GM12878 (cell line): ENCODE measurements at regions not wholly inside any gene's neighbourhood (a gene's known extent, or its start where the extent isn't known, plus 50 kb on each side); places are given as distances from the start of the nearest gene placed in this dataset.

Experiments
- ATAC-seq: fragments of 200-7000 bp; cut with Tn5 transposase; 3 replicates; pipeline ENCODE4 v1.9.1; 2020; ENCODE audit warnings: mild to moderate bottlenecking, moderate library complexity
- BruUV-seq: library from RNA; stranded (reverse); fragments of 400-500 nt; replicated peaks from 2 replicates; lab custom pipeline; 2021; lab: Mats Ljungman, UMichigan
- CTCF ChIA-PET: fragments of 300-600 bp; sonication (Branson Sonifier 250); formaldehyde crosslinking; extraction: SDS; loops from one replicate; lab custom pipeline; 2021; ENCODE audit warnings: inconsistent platforms; lab: Yijun Ruan, JAX
- POLR2A ChIA-PET: fragments of 350-600 bp; formaldehyde crosslinking; extraction: SDS; loops from one replicate; lab custom pipeline; 2021; ENCODE audit warnings: inconsistent platforms; lab: Charles Lee
- RAD21 ChIA-PET: fragments of 300-600 bp; sonication (Branson Sonifier 250); formaldehyde crosslinking; loops from one replicate; lab custom pipeline; 2023; ENCODE audit warnings: antibody characterized with exemption; ENCODE audit not compliant: unreplicated experiment; lab: Charles Lee
- SMC1A ChIA-PET: fragments of 300-600 bp; sonication (Branson Sonifier 250); formaldehyde crosslinking; loops from one replicate; lab custom pipeline; 2023; ENCODE audit not compliant: unreplicated experiment, uncharacterized antibody; lab: Charles Lee
- DNase-seq: peaks from one replicate; pipeline ENCODE4 v3.0.0-alpha.2; 2011; ENCODE audit warnings: low read depth, low spot score
- FAIRE-seq: peaks from 3 replicates; lab custom pipeline; 2011; peaks lifted over from hg19 to GRCh38; lab: Jason Lieb, UNC
- H2AFZ ChIP-seq: 2 replicates; pipeline ENCODE4 v1.6.0; 2011; ENCODE audit warnings: low read depth, low read length, control low read depth; ENCODE audit not compliant: control insufficient read depth
- H3K27ac ChIP-seq: 2 replicates; pipeline ENCODE4 v1.5.1; 2011; ENCODE audit warnings: control low read depth; ENCODE audit not compliant: control insufficient read depth, insufficient read depth
- H3K27me3 ChIP-seq, 2 experiments: replicated peaks in 1 of 2; 2 replicates each; pipeline versions ENCODE4 v1.6.0 to v1.6.1; 2011; ENCODE audit warnings: low read length in 1 of 2; ENCODE audit not compliant: control insufficient read depth in 2 of 2, insufficient read depth in 2 of 2
- H3K36me3 ChIP-seq, 2 experiments: 2 replicates each; pipeline ENCODE4 v1.5.1; 2011; ENCODE audit warnings: low read length in 1 of 2; ENCODE audit not compliant: control insufficient read depth in 2 of 2, insufficient read depth in 2 of 2
- H3K4me1 ChIP-seq: 2 replicates; pipeline ENCODE4 v1.6.1; 2011; ENCODE audit warnings: mild to moderate bottlenecking, low read length, moderate library complexity, mixed read lengths; ENCODE audit not compliant: control insufficient read depth, insufficient read depth
- H3K4me2 ChIP-seq: 2 replicates; pipeline ENCODE4 v1.6.0; 2011; ENCODE audit warnings: control low read depth; ENCODE audit not compliant: control insufficient read depth, insufficient read depth
- H3K4me3 ChIP-seq: fragments of 200-600 bp; sonication (generic); 2 replicates; pipeline ENCODE4 v1.5.1; 2016
- H3K79me2 ChIP-seq: 2 replicates; pipeline ENCODE4 v1.6.0; 2011; ENCODE audit warnings: low read length; ENCODE audit not compliant: control insufficient read depth, insufficient read depth
- H3K9ac ChIP-seq: 2 replicates; pipeline ENCODE4 v1.8.0; 2011; ENCODE audit warnings: low read length, control low read depth, mixed read lengths; ENCODE audit not compliant: control insufficient read depth, insufficient read depth
- H3K9me3 ChIP-seq: replicated peaks from 3 replicates; pipeline ENCODE4 v1.5.1; 2011; ENCODE audit warnings: mild to moderate bottlenecking, low read length; ENCODE audit not compliant: control insufficient read depth, insufficient read depth
- H4K20me1 ChIP-seq: 2 replicates; pipeline ENCODE4 v1.6.0; 2011; ENCODE audit not compliant: control insufficient read depth, insufficient read depth
- CREM ChIP-seq: IDR thresholded peaks from 2 replicates; pipeline ENCODE4 v1.6.1; 2014; ENCODE audit warnings: antibody characterized with exemption, low read depth
- DPF2 ChIP-seq: fragments of 450-650 bp; IDR thresholded peaks from 2 replicates; pipeline ENCODE4 v1.6.1; 2017; ENCODE audit warnings: mild to moderate bottlenecking
- EZH2 ChIP-seq: IDR thresholded peaks from 2 replicates; pipeline ENCODE4 v1.6.1; 2012; ENCODE audit warnings: low read depth, mild to moderate bottlenecking, control low read depth, inconsistent platforms, low read length, borderline replicate concordance; ENCODE audit not compliant: control insufficient read depth
- IKZF2 ChIP-seq, 2 experiments: fragments of 450-650 bp; IDR thresholded peaks; 2 replicates each; pipeline ENCODE4 v1.6.1; 2017; ENCODE audit warnings: mild to moderate bottlenecking in 2 of 2, moderate library complexity in 2 of 2
- NRF1 ChIP-seq: conservative IDR thresholded peaks from 2 replicates; pipeline ENCODE4 v1.6.1; 2011; ENCODE audit warnings: mild to moderate bottlenecking, low read depth, low read length, improper control_type of control experiment
- POLR2AphosphoS5 ChIP-seq: IDR thresholded peaks from 2 replicates; pipeline ENCODE4 v1.6.1; 2011; ENCODE audit warnings: mild to moderate bottlenecking, low read length, inconsistent platforms
- RB1 ChIP-seq: fragments of 450-650 bp; formaldehyde crosslinking; IDR thresholded peaks from 2 replicates; pipeline ENCODE4 v1.6.1; 2017; ENCODE audit warnings: mild to moderate bottlenecking, borderline replicate concordance
- STAT3 ChIP-seq: IDR thresholded peaks from 2 replicates; pipeline ENCODE4 v1.6.1; 2011; ENCODE audit warnings: low read depth, low read length, improper control_type of control experiment
- SUPT20H ChIP-seq: IDR thresholded peaks from 2 replicates; pipeline ENCODE4 v1.6.1; 2011; ENCODE audit warnings: low read depth, mild to moderate bottlenecking, low read length, moderate library complexity, borderline replicate concordance; ENCODE audit not compliant: control insufficient read depth
- TAF1 ChIP-seq: IDR thresholded peaks from 2 replicates; pipeline ENCODE4 v1.6.1; 2011; ENCODE audit warnings: mild to moderate bottlenecking, low read depth, low read length, borderline replicate concordance
- WGBS: methylation state at CpG from one replicate; pipeline ENCODE4 v1.1.6; 2016; ENCODE audit warnings: low lambda C conversion rate; ENCODE audit not compliant: insufficient replicate concordance, insufficient coverage; ENCODE audit errors: missing lambda C conversion rate; 5-methylcytosine and 5-hydroxymethylcytosine counted together
- in situ Hi-C: fragments of 300-500 bp; cut with MboI; formaldehyde crosslinking; loops from 9 replicates; pipeline ENCODE4 v1.14.3; 2018; ENCODE audit warnings: mixed read lengths
- intact Hi-C: fragments of 100-400 bp; cut with micrococcal nuclease; formaldehyde crosslinking; loops from one replicate; pipeline ENCODE4 v1.14.2; 2022; ENCODE audit not compliant: unreplicated experiment
- TF ChIP-seq, protein P1 (sequence below): fragments of 450-650 bp; IDR thresholded peaks from 2 replicates; pipeline ENCODE4 v1.6.1; 2016; ENCODE audit warnings: mild to moderate bottlenecking
- TF ChIP-seq, protein P2 (sequence below): IDR thresholded peaks from 2 replicates; pipeline ENCODE4 v1.6.1; 2012; ENCODE audit warnings: low read length, inconsistent platforms
- TF ChIP-seq, protein P3 (sequence below): IDR thresholded peaks from 2 replicates; pipeline ENCODE4 v1.6.1; 2011; ENCODE audit warnings: mild to moderate bottlenecking, low read depth, low read length, moderate library complexity; ENCODE audit not compliant: insufficient replicate concordance

DNA sequence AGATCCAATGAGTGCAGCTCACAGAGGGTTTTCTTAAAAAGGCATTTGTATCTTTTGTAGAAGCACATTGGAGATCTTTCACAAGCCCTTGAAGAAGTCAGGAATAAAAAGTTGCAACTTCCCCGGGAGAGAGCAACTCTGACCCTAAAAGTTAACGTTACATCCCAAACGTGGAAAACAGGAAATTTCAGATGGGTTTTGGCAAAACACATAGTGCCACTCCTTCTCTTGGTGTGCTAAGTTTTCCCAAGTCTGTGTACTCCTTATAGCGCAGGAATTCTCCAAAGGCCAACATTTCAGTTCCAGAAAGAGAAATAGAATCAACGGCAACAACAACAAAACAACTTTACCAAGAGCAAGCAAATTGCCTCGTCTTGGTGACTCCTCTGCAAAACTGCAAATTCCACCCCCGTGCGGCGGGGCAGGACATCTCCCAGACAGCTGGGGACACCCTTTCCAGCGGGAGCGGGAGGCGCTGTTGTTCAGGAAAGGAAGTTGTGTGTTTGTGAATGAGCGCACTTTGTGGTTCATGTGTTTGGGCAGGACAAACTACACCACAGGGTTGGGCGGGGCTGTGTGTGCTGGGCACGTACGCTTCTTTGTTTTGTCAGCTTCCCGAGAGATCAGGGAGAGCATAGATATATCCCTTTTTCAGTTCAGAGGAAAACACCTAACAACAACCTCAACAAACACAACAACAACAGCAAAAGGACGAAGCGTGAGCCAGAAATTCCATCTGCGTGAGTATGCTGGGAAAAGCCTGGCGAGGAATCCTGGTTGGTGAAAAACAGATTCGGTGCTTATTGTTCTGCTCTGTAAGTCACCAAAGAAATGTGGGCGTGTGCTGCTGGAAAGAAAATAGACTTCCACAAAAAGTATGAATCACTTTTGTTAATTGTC lies 294.7 kb upstream of the PITRM1 start (continued):
- TF ChIP-seq DPF2: no peak
- TF ChIP-seq, protein P1, sequence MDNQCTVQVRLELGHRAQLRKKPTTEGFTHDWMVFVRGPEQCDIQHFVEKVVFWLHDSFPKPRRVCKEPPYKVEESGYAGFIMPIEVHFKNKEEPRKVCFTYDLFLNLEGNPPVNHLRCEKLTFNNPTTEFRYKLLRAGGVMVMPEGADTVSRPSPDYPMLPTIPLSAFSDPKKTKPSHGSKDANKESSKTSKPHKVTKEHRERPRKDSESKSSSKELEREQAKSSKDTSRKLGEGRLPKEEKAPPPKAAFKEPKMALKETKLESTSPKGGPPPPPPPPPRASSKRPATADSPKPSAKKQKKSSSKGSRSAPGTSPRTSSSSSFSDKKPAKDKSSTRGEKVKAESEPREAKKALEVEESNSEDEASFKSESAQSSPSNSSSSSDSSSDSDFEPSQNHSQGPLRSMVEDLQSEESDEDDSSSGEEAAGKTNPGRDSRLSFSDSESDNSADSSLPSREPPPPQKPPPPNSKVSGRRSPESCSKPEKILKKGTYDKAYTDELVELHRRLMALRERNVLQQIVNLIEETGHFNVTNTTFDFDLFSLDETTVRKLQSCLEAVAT: no peak
- no peak for TF ChIP-seq RB1
- no peak for TF ChIP-seq IKZF2 (IDR thresholded peaks at IDR 0.05)

DNA sequence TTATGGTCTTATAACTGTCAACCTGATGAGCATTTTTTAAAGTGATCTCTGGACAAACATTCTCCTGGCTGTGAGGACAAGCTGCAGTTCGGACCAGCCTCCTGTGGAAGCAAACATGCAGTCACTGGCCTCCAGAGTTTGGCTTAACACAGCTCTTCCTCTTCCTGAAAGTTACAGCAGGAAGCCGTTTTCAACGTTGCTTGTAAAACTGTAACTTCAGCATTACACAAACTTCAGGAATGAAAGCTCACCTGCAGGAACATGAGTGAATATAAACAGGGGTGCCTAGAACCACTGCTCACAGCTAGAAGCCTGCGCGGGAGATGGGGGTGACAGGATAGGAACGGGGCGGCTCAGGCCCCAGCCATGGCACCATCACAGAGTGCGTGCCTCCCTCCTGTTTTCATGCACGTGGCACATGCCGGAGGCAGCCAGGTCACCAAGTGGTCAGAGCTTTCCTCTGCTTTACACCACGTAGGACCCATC lies 292.9 kb upstream of the PITRM1 start:
- CTCF ChIA-PET: no interaction called here
- H3K4me1 ChIP-seq: peaks cover 6% of the 10 kb centered on the region
- intact Hi-C loops (no loop called here), in situ Hi-C loops (no loop called here)
- no peak overlapping the region for H3K4me3 ChIP-seq
- H2AFZ ChIP-seq: no peak overlapping the region; the same call in 1 of the 2 replicates
- H3K9ac ChIP-seq: no peak overlapping the region
- ATAC-seq (no peak), DNase-seq (no peak), FAIRE-seq (no peak)
- no peaks in the 10 kb centered on the region for H4K20me1 ChIP-seq
- no peaks in the 10 kb centered on the region for H3K27me3 ChIP-seq
- SMC1A ChIA-PET: no interaction called here
- WGBS: 55% methylated on average over 11 of the region's 11 CpGs
- H3K9me3 ChIP-seq: no peaks in the 10 kb centered on the region
- RAD21 ChIA-PET: no interaction called here
- H3K36me3 ChIP-seq: no peaks in the 10 kb centered on the region
- no TSS peak for BruUV-seq
- H3K4me2 ChIP-seq: no peak overlapping the region
- POLR2A ChIA-PET: no interaction called here
- H3K79me2 ChIP-seq: no peaks in the 10 kb centered on the region
- no peak for TF ChIP-seq STAT3
- TF ChIP-seq, protein P2, sequence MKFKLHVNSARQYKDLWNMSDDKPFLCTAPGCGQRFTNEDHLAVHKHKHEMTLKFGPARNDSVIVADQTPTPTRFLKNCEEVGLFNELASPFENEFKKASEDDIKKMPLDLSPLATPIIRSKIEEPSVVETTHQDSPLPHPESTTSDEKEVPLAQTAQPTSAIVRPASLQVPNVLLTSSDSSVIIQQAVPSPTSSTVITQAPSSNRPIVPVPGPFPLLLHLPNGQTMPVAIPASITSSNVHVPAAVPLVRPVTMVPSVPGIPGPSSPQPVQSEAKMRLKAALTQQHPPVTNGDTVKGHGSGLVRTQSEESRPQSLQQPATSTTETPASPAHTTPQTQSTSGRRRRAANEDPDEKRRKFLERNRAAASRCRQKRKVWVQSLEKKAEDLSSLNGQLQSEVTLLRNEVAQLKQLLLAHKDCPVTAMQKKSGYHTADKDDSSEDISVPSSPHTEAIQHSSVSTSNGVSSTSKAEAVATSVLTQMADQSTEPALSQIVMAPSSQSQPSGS: no peak
- TF ChIP-seq, protein P3, sequence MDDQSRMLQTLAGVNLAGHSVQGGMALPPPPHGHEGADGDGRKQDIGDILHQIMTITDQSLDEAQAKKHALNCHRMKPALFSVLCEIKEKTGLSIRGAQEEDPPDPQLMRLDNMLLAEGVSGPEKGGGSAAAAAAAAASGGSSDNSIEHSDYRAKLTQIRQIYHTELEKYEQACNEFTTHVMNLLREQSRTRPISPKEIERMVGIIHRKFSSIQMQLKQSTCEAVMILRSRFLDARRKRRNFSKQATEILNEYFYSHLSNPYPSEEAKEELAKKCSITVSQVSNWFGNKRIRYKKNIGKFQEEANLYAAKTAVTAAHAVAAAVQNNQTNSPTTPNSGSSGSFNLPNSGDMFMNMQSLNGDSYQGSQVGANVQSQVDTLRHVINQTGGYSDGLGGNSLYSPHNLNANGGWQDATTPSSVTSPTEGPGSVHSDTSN: no peak
- no peak for TF ChIP-seq EZH2
- TF ChIP-seq TAF1: no peak
- no peak for TF ChIP-seq CREM
- TF ChIP-seq NRF1: no peak
- no peak for TF ChIP-seq POLR2AphosphoS5
- no peak for TF ChIP-seq SUPT20H
- no peak overlapping the region for H3K27ac ChIP-seq
